ENCODE measurements at regions not wholly inside any gene's neighbourhood (a gene's known extent, or its start where the extent isn't known, plus 50 kb on each side); places are given as distances from the start of the nearest gene placed in this dataset.

DNA sequence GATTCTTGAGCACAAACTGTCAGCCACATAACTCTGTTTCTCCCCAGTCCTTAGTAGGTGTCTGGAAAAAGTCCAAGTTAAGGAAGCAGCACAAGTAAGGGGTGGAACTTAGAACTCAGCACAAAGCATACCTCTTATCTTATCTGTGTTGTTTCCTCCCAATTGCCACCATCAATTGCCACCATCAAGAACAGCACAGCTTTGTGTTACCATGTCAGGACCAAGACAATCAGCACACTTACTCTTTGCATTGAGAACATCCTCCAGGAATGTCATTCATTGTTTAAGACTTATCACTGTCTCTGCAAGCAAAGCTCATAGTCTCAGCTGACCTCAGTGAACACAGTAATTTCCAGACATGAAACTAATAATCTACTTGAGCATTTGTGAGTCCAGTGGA lies 212.7 kb upstream of the FSHR start:
- H3K4me1 ChIP-seq (replicated peaks) = no peaks in the 10 kb centered on the region
- no peak overlapping the region for H3K27ac ChIP-seq
- TF ChIP-seq POLR2AphosphoS5 (IDR thresholded peaks at IDR 0.05) (no peak), POLR2A (IDR thresholded peaks at IDR 0.05) (no peak)
- TF ChIP-seq, protein P1, sequence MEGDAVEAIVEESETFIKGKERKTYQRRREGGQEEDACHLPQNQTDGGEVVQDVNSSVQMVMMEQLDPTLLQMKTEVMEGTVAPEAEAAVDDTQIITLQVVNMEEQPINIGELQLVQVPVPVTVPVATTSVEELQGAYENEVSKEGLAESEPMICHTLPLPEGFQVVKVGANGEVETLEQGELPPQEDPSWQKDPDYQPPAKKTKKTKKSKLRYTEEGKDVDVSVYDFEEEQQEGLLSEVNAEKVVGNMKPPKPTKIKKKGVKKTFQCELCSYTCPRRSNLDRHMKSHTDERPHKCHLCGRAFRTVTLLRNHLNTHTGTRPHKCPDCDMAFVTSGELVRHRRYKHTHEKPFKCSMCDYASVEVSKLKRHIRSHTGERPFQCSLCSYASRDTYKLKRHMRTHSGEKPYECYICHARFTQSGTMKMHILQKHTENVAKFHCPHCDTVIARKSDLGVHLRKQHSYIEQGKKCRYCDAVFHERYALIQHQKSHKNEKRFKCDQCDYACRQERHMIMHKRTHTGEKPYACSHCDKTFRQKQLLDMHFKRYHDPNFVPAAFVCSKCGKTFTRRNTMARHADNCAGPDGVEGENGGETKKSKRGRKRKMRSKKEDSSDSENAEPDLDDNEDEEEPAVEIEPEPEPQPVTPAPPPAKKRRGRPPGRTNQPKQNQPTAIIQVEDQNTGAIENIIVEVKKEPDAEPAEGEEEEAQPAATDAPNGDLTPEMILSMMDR (IDR thresholded peaks at IDR 0.05) = no peak
- intact Hi-C loops (cut with DNase I) = no loop called here
- no peaks in the 10 kb centered on the region for H3K36me3 ChIP-seq
- H3K9me3 ChIP-seq = no peaks in the 10 kb centered on the region
- H3K4me3 ChIP-seq = no peak overlapping the region
- no peaks in the 10 kb centered on the region for H3K27me3 ChIP-seq (replicated peaks; ENCODE audit: insufficient read depth)
- no peak for DNase-seq (ENCODE audit: low spot score)

GRCh38 chr2:49360407-49360767 lies 206.1 kb upstream of the FSHR start:
- no peaks in the 10 kb centered on the region for H3K27me3 ChIP-seq (replicated peaks; ENCODE audit: insufficient read depth)
- H3K4me1 ChIP-seq (replicated peaks) = no peaks in the 10 kb centered on the region
- DNase-seq (ENCODE audit: low spot score) = no peak
- H3K27ac ChIP-seq = no peak overlapping the region
- intact Hi-C loops (cut with DNase I) = no loop called here
- H3K9me3 ChIP-seq = no peaks in the 10 kb centered on the region
- H3K4me3 ChIP-seq = no peak overlapping the region
- H3K36me3 ChIP-seq = no peaks in the 10 kb centered on the region
- WGBS = 57% methylated on average over 2 of the region's 2 CpGs
- TF ChIP-seq POLR2A (IDR thresholded peaks at IDR 0.05) (no peak), POLR2AphosphoS5 (IDR thresholded peaks at IDR 0.05) (no peak)
- TF ChIP-seq, protein P1 (IDR thresholded peaks at IDR 0.05) = no peak

DNA sequence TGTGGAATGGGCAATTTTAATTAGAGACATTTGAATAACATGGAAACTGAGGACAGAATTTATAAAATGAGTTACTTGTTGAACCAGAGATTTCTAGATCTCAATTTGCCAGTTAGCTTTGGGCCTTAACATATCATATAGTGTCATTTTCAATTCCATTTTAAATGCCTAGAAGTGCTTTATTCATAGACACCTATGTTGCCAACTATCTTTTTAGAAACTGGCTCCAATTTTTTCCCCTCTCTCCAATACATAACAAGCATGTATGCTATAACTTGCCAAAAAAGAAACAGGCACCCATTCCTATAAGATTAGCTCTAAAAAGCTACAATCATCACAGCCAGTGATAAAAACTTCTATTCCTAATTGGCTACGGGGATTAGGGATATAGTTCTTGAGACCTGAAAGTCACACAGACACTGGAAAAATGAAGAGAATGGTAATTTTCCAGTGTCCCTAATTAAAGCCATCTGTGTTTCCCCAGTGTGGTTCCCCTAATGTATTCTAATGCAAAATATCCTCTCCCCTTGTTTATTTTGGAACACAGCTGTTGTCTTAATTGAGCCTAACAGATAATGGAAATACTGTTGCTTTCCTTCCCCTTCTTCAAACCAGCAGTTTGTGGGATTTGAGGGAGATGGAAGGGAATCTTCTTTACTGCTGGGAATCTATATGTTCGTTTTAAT lies 205.5 kb upstream of the FSHR start:
- TF ChIP-seq POLR2AphosphoS5 (IDR thresholded peaks at IDR 0.05) (no peak), POLR2A (IDR thresholded peaks at IDR 0.05) (no peak)
- TF ChIP-seq, protein P1 (IDR thresholded peaks at IDR 0.05) = no peak
- DNase-seq (ENCODE audit: low spot score) = no peak
- WGBS = 69% methylated on average over 2 of the region's 2 CpGs
- Histone ChIP-seq H3K9me3 (no peaks in the 10 kb centered on the region), H3K4me3 (no peak overlapping the region), H3K4me1 (replicated peaks) (no peaks in the 10 kb centered on the region), H3K27me3 (replicated peaks; ENCODE audit: insufficient read depth) (no peaks in the 10 kb centered on the region), H3K27ac (no peak overlapping the region), H3K36me3 (no peaks in the 10 kb centered on the region)
- intact Hi-C loops (cut with DNase I) = no loop called here

DNA sequence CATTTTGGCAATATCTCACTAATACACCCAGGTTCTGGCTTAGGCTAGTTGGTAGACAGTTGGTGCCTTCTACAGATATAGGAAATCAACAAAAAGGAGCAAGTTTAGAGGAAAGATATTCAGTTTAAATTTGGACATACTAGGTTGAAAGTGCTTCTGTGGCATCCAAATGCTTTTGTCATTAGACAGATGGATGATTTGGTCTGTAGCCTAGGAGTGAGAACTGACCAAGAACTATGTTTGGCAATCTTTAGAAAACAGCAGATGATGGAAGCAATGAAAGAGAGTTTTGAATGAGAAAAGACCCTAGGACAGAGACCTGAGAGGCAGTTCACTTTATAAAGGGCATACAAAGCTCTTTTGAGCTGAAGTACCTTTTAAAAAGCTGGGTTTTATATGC lies 201.3 kb upstream of the FSHR start:
- Histone ChIP-seq H3K36me3 (no peaks in the 10 kb centered on the region), H3K27me3 (replicated peaks; ENCODE audit: insufficient read depth) (no peaks in the 10 kb centered on the region), H3K4me1 (replicated peaks) (no peaks in the 10 kb centered on the region), H3K27ac (no peak overlapping the region), H3K4me3 (no peak overlapping the region), H3K9me3 (no peaks in the 10 kb centered on the region)
- no peak for DNase-seq (ENCODE audit: low spot score)
- intact Hi-C loops (cut with DNase I) = no loop called here
- TF ChIP-seq, protein P1 (IDR thresholded peaks at IDR 0.05) = no peak
- no peak for TF ChIP-seq POLR2A (IDR thresholded peaks at IDR 0.05)

DNA sequence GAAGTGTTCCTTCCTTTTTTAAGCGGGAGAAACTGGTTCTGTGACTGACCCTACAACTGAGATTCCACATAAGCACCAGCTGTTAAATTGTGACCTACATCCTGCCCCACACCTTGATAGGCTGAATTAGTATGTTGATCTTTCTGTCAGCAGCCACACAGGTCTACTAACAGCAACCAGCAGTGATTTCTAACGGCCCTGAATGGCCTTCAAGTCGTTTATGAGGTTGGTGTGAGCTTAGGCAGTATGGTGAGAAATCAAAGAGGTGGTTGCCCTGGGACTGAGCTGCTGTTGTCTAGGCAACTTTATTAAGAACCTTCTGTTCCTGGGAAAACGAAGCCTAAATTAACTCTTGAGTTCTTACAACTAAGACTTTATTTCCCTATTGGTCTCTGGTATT lies 197.2 kb upstream of the FSHR start:
- DNase-seq (ENCODE audit: low spot score) = no peak
- intact Hi-C loops (cut with DNase I) = no loop called here
- TF ChIP-seq POLR2AphosphoS5 (IDR thresholded peaks at IDR 0.05) (no peak), POLR2A (IDR thresholded peaks at IDR 0.05) (no peak)
- TF ChIP-seq, protein P1 (IDR thresholded peaks at IDR 0.05) = no peak
- H3K27ac ChIP-seq = no peak overlapping the region
- no peaks in the 10 kb centered on the region for H3K36me3 ChIP-seq
- WGBS = 29% methylated on average over 4 of the region's 4 CpGs
- H3K4me1 ChIP-seq (replicated peaks) = no peaks in the 10 kb centered on the region
- H3K4me3 ChIP-seq = no peak overlapping the region
- no peaks in the 10 kb centered on the region for H3K27me3 ChIP-seq (replicated peaks; ENCODE audit: insufficient read depth)
- no peaks in the 10 kb centered on the region for H3K9me3 ChIP-seq
